ENCODE measurements at regions not wholly inside any gene's neighbourhood (a gene's known extent, or its start where the extent isn't known, plus 50 kb on each side); places are given as distances from the start of the nearest gene placed in this dataset.
"Not testable (repeated sequence)": the region's sequence is repeated elsewhere in the genome, so short reads cannot be mapped to it uniquely, and the experiment has no call there.

- in situ Hi-C loops (cut with HindIII; ENCODE audit: low pct_ligation_motif_present, low pct_unique_long_range_greater_than_20kb, low sequenced_read_pairs) = no loop called here
- DNase-seq = no peak
These were observed 331.6 kb downstream of the TXNL1 start for GRCh38 chr18:56306797-56307196.

GRCh38 chr18:56305583-56305982, 332.8 kb downstream of the TXNL1 start:
- DNase-seq = no peak
- in situ Hi-C loops (cut with HindIII; ENCODE audit: low pct_ligation_motif_present, low pct_unique_long_range_greater_than_20kb, low sequenced_read_pairs) = no loop called here

GRCh38 chr18:56302156-56302555, 336.2 kb downstream of the TXNL1 start:
- in situ Hi-C loops (cut with HindIII; ENCODE audit: low pct_ligation_motif_present, low pct_unique_long_range_greater_than_20kb, low sequenced_read_pairs) = no loop called here
- no peak for DNase-seq

GRCh38 chr18:56299740-56300139, 338.7 kb downstream of the TXNL1 start:
- in situ Hi-C loops (cut with HindIII; ENCODE audit: low pct_ligation_motif_present, low pct_unique_long_range_greater_than_20kb, low sequenced_read_pairs) = no loop called here
- no peak for DNase-seq

GRCh38 chr18:56298935-56299334, 339.5 kb downstream of the TXNL1 start:
- no peak for DNase-seq
- in situ Hi-C loops (cut with HindIII; ENCODE audit: low pct_ligation_motif_present, low pct_unique_long_range_greater_than_20kb, low sequenced_read_pairs) = no loop called here

- DNase-seq = no peak
- in situ Hi-C loops (cut with HindIII; ENCODE audit: low pct_ligation_motif_present, low pct_unique_long_range_greater_than_20kb, low sequenced_read_pairs) = no loop called here
These were observed 342.0 kb downstream of the TXNL1 start for GRCh38 chr18:56296381-56296780.

- no peak for DNase-seq
- in situ Hi-C loops (cut with HindIII; ENCODE audit: low pct_ligation_motif_present, low pct_unique_long_range_greater_than_20kb, low sequenced_read_pairs) = no loop called here
These were observed 343.8 kb downstream of the TXNL1 start for GRCh38 chr18:56294484-56295183.

GRCh38 chr18:56291294-56291693, 347.1 kb downstream of the TXNL1 start:
- in situ Hi-C loops (cut with HindIII; ENCODE audit: low pct_ligation_motif_present, low pct_unique_long_range_greater_than_20kb, low sequenced_read_pairs) = no loop called here
- no peak for DNase-seq

GRCh38 chr18:56289381-56289780, 349.0 kb downstream of the TXNL1 start:
- in situ Hi-C loops (cut with HindIII; ENCODE audit: low pct_ligation_motif_present, low pct_unique_long_range_greater_than_20kb, low sequenced_read_pairs) = no loop called here
- no peak for DNase-seq

GRCh38 chr18:56286775-56287325, 351.5 kb downstream of the TXNL1 start:
- in situ Hi-C loops (cut with HindIII; ENCODE audit: low pct_ligation_motif_present, low pct_unique_long_range_greater_than_20kb, low sequenced_read_pairs) = no loop called here
- no peak for DNase-seq

- DNase-seq = no peak
- in situ Hi-C loops (cut with HindIII; ENCODE audit: low pct_ligation_motif_present, low pct_unique_long_range_greater_than_20kb, low sequenced_read_pairs) = no loop called here
These were observed 352.9 kb downstream of the TXNL1 start for GRCh38 chr18:56285387-56286065.

GRCh38 chr18:56284319-56284718, 354.1 kb downstream of the TXNL1 start:
- no peak for DNase-seq
- in situ Hi-C loops (cut with HindIII; ENCODE audit: low pct_ligation_motif_present, low pct_unique_long_range_greater_than_20kb, low sequenced_read_pairs) = no loop called here

GRCh38 chr18:56283316-56283715, 355.1 kb downstream of the TXNL1 start:
- in situ Hi-C loops (cut with HindIII; ENCODE audit: low pct_ligation_motif_present, low pct_unique_long_range_greater_than_20kb, low sequenced_read_pairs) = no loop called here
- no peak for DNase-seq

GRCh38 chr18:56282234-56283104, 355.9 kb downstream of the TXNL1 start:
- in situ Hi-C loops (cut with HindIII; ENCODE audit: low pct_ligation_motif_present, low pct_unique_long_range_greater_than_20kb, low sequenced_read_pairs) = no loop called here
- no peak for DNase-seq

GRCh38 chr18:56279816-56280215, 358.6 kb downstream of the TXNL1 start:
- in situ Hi-C loops (cut with HindIII; ENCODE audit: low pct_ligation_motif_present, low pct_unique_long_range_greater_than_20kb, low sequenced_read_pairs) = not testable (repeated sequence)

GRCh38 chr18:56278421-56279003, 359.9 kb downstream of the TXNL1 start:
- no peak for DNase-seq
- in situ Hi-C loops (cut with HindIII; ENCODE audit: low pct_ligation_motif_present, low pct_unique_long_range_greater_than_20kb, low sequenced_read_pairs) = no loop called here

More at GRCh38 chr18:56279816-56280215, 358.6 kb downstream of the TXNL1 start:
- not testable (repeated sequence) for DNase-seq

GRCh38 chr18:56276466-56276865, 361.9 kb downstream of the TXNL1 start:
- in situ Hi-C loops (cut with HindIII; ENCODE audit: low pct_ligation_motif_present, low pct_unique_long_range_greater_than_20kb, low sequenced_read_pairs) = no loop called here
- no peak for DNase-seq

GRCh38 chr18:56273541-56274219, 364.7 kb downstream of the TXNL1 start:
- no peak for DNase-seq
- in situ Hi-C loops (cut with HindIII; ENCODE audit: low pct_ligation_motif_present, low pct_unique_long_range_greater_than_20kb, low sequenced_read_pairs) = no loop called here
